Activated CD4-positive, alpha-beta T cell treated with anti-CD3 and anti-CD28 coated beads, Interleukin-2, amount 10 ng/mL, durations not matched to agents 7 days and 5 days (primary cell): ENCODE measurements at regions not wholly inside any gene's neighbourhood (a gene's known extent, or its start where the extent isn't known, plus 50 kb on each side); places are given as distances from the start of the nearest gene placed in this dataset.
"Not testable (repeated sequence)": the region's sequence is repeated elsewhere in the genome, so short reads cannot be mapped to it uniquely, and the experiment has no call there.

Experiments used
- CTCF ChIA-PET: fragments of 350-600 bp; sonication (Branson Sonifier 250); formaldehyde crosslinking; loops from one replicate; lab custom pipeline; 2021; ENCODE audit warnings: antibody characterized with exemption; lab: Charles Lee
- POLR2A ChIA-PET: fragments of 350-600 bp; sonication (Branson Sonifier 250); formaldehyde crosslinking; loops from one replicate; lab custom pipeline; 2021; ENCODE audit warnings: antibody characterized with exemption; lab: Charles Lee
- DNase-seq: peaks from one replicate; pipeline ENCODE4 v3.0.0-alpha.2; 2020
- H3K27ac Mint-ChIP-seq: one replicate; pipeline ENCODE4 v1.8.0; 2021; ENCODE audit warnings: mild to moderate bottlenecking, moderate library complexity, mixed read lengths
- H3K27me3 Mint-ChIP-seq: one replicate; pipeline ENCODE4 v1.8.0; 2021; ENCODE audit warnings: mixed read lengths
- H3K36me3 Mint-ChIP-seq: one replicate; pipeline ENCODE4 v1.8.0; 2021; ENCODE audit warnings: low read depth, mixed read lengths
- H3K4me1 Mint-ChIP-seq: one replicate; pipeline ENCODE4 v1.8.0; 2021; ENCODE audit warnings: mixed read lengths
- H3K4me3 Mint-ChIP-seq: one replicate; pipeline ENCODE4 v1.8.0; 2021; ENCODE audit warnings: mild to moderate bottlenecking, moderate library complexity, mixed read lengths
- H3K9me3 Mint-ChIP-seq: one replicate; pipeline ENCODE4 v1.8.0; 2021; ENCODE audit warnings: mixed read lengths

DNA sequence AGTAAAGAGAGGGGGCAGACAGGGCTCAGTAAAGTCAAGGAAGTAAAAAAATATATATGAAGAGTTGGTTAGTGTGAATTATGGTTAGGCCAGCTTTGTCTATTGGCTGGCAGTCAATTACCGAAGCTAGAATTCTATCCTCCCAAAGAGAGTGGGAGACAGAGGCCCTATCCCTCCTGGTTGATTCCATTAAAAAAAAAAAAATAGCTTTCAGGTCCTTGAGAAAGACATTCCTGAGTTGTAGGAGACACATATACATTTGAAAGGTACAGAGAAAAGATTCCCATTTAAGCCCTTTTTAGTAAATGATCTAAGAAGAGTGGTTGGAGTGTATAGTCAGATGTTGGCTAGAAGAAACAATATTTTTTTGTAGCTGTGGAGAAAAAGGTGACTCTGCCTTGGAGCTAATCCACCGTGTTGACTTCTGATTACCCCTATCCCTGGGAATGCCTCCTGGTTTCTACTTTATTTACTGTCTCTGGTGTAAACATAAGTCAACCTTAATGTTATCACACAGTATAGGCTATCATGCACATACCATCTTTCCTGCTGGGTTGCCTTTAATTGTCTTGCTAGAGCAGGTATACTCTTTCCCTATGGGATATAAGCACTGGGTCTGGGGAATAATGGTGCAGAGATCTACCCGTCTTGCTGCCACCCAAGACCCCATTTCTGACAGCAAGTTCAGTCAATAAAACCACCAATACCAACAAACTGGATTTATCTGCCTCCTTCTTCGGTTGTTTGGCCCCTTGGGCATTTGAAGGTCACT is 859.9 kb upstream of the ATXN7L3B start:
- DNase-seq: no peak
- no peaks in the 10 kb centered on the region for H3K36me3 Mint-ChIP-seq
- ChIA-PET CTCF (no interaction called here), POLR2A (no interaction called here)
- H3K4me3 Mint-ChIP-seq: no peak overlapping the region
- H3K4me1 Mint-ChIP-seq: no peaks in the 10 kb centered on the region
- peaks cover 1% of the 10 kb centered on the region for H3K9me3 Mint-ChIP-seq
- H3K27me3 Mint-ChIP-seq: no peaks in the 10 kb centered on the region
- H3K27ac Mint-ChIP-seq: no peak overlapping the region

DNA sequence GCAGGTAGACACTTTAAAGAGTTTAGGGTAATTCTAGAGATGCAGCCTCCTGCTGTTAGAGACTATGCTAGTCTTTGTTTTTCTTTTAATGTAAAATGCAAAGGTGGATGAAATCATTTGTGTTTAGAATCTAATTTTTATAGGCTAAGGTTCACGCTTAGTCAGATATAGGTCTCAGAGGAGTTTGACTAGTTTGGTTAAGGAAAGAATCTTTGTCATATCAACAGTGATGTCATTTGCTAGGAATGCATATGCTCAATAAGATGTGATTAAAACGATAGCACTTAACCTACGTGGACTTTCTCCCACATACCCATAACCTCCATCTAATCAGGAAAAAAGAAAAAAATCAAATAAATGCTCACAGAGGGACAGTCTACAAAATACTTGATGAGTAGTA is 859.3 kb upstream of the ATXN7L3B start:
- Mint-ChIP-seq H3K9me3 (peaks cover 1% of the 10 kb centered on the region), H3K4me3 (no peak overlapping the region), H3K4me1 (no peaks in the 10 kb centered on the region), H3K27me3 (no peaks in the 10 kb centered on the region), H3K36me3 (no peaks in the 10 kb centered on the region), H3K27ac (no peak overlapping the region)
- ChIA-PET CTCF (no interaction called here), POLR2A (no interaction called here)
- no peak for DNase-seq

DNA sequence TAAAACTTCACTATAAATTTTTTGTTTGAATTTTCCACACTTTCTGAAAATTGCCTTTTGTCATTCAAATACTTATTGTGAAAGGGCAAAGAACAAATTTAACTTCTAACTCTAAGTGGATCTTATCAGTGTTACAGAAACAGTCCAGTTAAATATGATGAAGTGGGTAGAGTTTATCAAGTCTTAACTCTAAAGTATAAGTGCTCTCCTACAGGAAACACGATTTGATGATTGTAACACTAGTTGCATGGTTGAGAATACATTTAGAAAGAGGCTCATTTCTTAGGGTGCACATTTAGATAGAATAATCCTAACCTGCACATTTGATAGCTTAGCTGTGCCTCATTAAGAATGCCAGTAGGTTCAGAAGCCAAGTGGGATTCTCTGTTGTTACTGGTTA is 838.3 kb upstream of the ATXN7L3B start:
- Mint-ChIP-seq H3K36me3 (no peaks in the 10 kb centered on the region), H3K4me3 (no peak overlapping the region), H3K27ac (no peak overlapping the region), H3K4me1 (no peaks in the 10 kb centered on the region), H3K27me3 (no peaks in the 10 kb centered on the region), H3K9me3 (peaks cover 2% of the 10 kb centered on the region)
- CTCF ChIA-PET: no interaction called here
- no peak for DNase-seq
- POLR2A ChIA-PET: no interaction called here

DNA sequence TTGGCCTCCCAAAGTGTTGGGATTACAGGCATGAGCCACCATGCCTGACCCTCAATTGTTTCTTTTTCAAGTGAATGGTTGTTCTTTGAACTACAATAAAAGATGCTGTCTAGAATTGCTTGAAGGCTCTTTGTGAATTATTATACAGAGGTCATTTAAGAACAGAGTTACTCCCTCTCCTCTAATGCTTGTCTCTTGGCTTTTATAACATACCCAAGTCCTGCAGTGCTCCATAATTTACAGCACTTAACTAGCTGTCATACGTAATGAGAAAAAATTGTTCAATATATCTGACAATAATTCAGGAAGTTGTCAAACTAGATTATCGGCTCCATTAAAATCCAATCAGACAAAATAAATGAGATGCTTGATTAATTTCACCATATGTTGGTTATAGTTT is 823.0 kb upstream of the ATXN7L3B start:
- no peaks in the 10 kb centered on the region for H3K27me3 Mint-ChIP-seq
- no peak overlapping the region for H3K27ac Mint-ChIP-seq
- ChIA-PET POLR2A (no interaction called here), CTCF (no interaction called here)
- no peak for DNase-seq
- no peaks in the 10 kb centered on the region for H3K4me1 Mint-ChIP-seq
- no peaks in the 10 kb centered on the region for H3K36me3 Mint-ChIP-seq
- no peak overlapping the region for H3K4me3 Mint-ChIP-seq
- H3K9me3 Mint-ChIP-seq: no peaks in the 10 kb centered on the region

DNA sequence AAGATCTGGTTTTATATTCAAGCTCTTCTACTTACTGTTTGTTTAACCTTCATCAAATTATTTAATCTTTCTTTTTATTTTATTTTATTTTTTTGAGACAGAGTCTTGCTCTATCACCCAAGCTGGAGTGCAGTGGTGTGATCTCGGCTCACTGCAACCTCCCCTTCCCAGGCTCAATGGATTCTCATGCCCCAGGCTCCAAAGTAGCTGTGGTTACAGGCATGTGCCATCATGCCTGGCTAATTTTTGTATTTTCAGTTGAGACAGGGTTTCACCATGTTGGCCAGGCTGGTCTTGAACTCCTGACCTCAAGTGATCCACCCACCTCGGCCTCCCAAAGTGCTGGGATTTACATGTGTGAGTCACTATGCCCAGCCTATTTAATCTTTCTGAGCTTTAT is 821.5 kb upstream of the ATXN7L3B start:
- H3K4me1 Mint-ChIP-seq, H3K27ac Mint-ChIP-seq, H3K27me3 Mint-ChIP-seq, H3K4me3 Mint-ChIP-seq, CTCF ChIA-PET, DNase-seq, H3K36me3 Mint-ChIP-seq, H3K9me3 Mint-ChIP-seq, POLR2A ChIA-PET: not testable (repeated sequence)

DNA sequence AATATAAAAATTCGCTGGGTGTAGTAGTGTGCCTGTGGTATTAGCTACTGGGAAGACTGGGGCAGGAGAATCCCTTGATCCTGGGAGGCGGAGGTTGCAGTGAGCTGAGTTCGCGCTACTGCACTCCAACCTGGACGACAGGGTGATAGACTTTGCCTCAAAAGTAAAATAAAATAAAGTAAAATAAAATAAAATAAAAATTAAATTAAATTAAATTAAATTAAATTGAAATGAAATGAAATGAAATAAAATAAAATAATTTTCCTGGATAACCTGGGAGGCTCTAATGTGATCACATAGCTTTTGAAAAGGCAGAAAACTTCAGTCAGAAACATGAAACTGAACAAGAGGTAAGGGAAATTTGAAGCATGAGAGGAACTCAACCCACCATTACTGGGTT is 818.4 kb upstream of the ATXN7L3B start:
- H3K36me3 Mint-ChIP-seq: no peaks in the 10 kb centered on the region
- H3K27me3 Mint-ChIP-seq: no peaks in the 10 kb centered on the region
- no peaks in the 10 kb centered on the region for H3K4me1 Mint-ChIP-seq
- H3K4me3 Mint-ChIP-seq: no peak overlapping the region
- H3K27ac Mint-ChIP-seq: no peak overlapping the region
- CTCF ChIA-PET: no interaction called here
- POLR2A ChIA-PET: no interaction called here
- DNase-seq: no peak
- H3K9me3 Mint-ChIP-seq: peaks cover 2% of the 10 kb centered on the region

DNA sequence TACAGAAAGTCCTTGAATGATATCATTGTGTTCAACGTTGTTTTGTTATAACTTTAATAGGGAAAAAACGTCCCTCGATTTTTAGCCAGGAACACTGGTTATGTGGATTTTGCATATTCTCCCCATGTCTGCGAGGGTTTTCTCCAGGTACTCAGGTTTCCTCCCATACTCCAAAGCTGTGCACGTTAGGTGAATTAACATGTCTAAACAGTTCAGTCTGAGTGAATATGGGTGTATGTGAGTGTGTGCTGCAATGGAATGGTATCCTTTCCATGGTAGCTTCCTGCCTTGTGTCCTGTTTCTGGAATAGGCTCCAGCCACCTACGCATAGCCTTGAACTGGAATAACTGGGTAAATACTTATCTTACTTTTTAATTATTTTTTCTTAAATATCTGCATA is 810.8 kb upstream of the ATXN7L3B start:
- CTCF ChIA-PET: no interaction called here
- no peaks in the 10 kb centered on the region for H3K4me1 Mint-ChIP-seq
- peaks cover 2% of the 10 kb centered on the region for H3K9me3 Mint-ChIP-seq
- no peaks in the 10 kb centered on the region for H3K27me3 Mint-ChIP-seq
- no peak overlapping the region for H3K4me3 Mint-ChIP-seq
- H3K27ac Mint-ChIP-seq: no peak overlapping the region
- DNase-seq: no peak
- H3K36me3 Mint-ChIP-seq: no peaks in the 10 kb centered on the region
- POLR2A ChIA-PET: no interaction called here

DNA sequence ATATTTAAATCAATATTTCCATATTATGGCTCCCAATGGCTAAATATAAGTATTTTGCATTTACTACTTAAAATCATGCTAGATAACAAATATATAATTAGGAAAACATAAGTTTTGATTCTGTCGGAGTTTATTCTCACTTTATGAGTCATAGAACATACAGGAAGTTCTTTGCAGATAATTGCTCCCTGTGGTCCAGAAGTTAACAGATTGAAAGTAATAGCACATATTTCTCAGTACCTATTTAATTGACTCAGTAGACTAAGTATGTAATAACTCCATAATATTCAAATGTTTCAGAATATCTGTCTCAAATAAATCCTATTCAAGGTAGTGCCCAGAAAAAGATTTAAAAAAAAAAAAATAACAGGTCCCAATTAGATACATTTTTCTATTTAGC is 806.0 kb upstream of the ATXN7L3B start:
- H3K36me3 Mint-ChIP-seq: no peaks in the 10 kb centered on the region
- no peak overlapping the region for H3K4me3 Mint-ChIP-seq
- no peaks in the 10 kb centered on the region for H3K9me3 Mint-ChIP-seq
- ChIA-PET CTCF (interaction anchor here (0.6 kb wide), 1 partner anchor 68 kb away, joined by 3 read pairs; no protein-coding TSS in a partner anchor), POLR2A (no interaction called here)
- H3K4me1 Mint-ChIP-seq: no peaks in the 10 kb centered on the region
- H3K27me3 Mint-ChIP-seq: no peaks in the 10 kb centered on the region
- DNase-seq: no peak
- H3K27ac Mint-ChIP-seq: no peak overlapping the region

DNA sequence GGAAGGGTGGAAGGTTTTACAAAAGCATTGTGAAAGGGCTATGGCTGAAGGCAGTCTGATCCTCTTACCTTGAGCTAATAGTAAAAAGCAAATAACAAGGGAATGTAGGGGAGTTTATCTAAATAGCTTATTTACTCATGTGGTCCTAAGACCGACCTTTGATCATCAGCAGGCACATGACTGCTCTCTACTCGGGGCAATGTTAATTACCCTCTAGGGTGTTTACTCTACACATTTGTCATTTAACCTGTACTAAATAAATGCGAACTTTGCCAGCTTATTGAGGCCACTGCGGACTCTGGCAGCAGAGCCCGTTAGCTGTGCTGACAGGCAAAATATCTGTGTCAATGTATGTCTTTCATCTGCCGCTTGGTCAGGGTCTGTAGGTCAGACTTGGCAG is 768.3 kb upstream of the ATXN7L3B start:
- no peak for DNase-seq
- Mint-ChIP-seq H3K4me1 (no peaks in the 10 kb centered on the region), H3K4me3 (no peak overlapping the region), H3K36me3 (no peaks in the 10 kb centered on the region), H3K27ac (no peak overlapping the region), H3K27me3 (no peaks in the 10 kb centered on the region), H3K9me3 (peaks cover 8% of the 10 kb centered on the region)
- ChIA-PET POLR2A (no interaction called here), CTCF (no interaction called here)

DNA sequence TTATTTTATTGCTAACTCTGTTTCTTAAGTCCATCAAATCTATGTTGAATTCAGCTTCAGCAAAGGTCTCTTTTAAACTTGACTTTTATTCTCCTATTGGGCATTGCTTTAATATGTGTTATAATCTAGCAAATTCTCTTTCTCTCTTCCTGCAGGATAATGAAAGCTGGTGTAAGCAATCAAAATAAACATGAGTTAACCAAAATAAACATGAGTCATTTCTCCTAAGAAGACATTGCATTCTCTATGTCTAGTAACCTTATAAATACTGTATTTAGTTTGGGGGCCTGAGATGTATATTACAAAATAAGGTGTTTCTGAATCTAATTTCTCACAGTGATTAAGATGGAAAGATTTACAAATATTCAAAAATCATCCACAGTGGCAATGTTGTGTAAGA is 739.1 kb upstream of the ATXN7L3B start:
- ChIA-PET CTCF (no interaction called here), POLR2A (no interaction called here)
- Mint-ChIP-seq H3K9me3 (peaks cover 7% of the 10 kb centered on the region), H3K4me3 (no peak overlapping the region), H3K4me1 (no peaks in the 10 kb centered on the region), H3K27ac (no peak overlapping the region), H3K27me3 (no peaks in the 10 kb centered on the region), H3K36me3 (no peaks in the 10 kb centered on the region)
- DNase-seq: no peak

DNA sequence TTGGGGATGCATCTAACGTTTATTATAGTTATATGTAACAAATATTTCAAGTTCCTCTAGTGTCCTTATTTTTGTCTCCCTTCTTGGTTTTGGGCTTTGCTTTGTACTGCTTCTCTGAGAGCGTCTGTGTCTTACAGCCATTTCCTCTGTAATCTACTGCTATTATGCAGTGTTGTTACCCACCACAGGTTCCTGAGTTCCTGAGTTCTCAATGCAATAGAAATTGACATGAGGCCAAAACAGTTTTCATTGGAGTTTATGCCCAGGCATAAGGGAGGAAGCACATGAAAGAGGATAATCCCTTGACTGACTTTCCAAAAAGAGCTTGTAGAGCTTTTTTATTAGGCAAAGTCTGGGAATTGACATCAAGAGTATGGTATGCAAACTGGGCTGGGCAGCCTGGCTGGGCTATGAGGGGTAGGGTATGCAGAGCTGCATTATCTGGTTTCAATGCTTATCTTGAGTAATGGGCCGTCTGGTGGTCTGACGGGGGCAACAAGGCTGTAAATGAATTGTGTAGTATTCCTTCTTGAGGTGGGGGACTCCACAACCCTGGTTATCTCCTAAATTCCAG is 722.5 kb upstream of the ATXN7L3B start:
- H3K4me1 Mint-ChIP-seq: no peaks in the 10 kb centered on the region
- no peaks in the 10 kb centered on the region for H3K27me3 Mint-ChIP-seq
- peaks cover 2% of the 10 kb centered on the region for H3K9me3 Mint-ChIP-seq
- H3K27ac Mint-ChIP-seq: no peak overlapping the region
- no peaks in the 10 kb centered on the region for H3K36me3 Mint-ChIP-seq
- no peak for DNase-seq
- CTCF ChIA-PET: no interaction called here
- POLR2A ChIA-PET: no interaction called here
- no peak overlapping the region for H3K4me3 Mint-ChIP-seq

DNA sequence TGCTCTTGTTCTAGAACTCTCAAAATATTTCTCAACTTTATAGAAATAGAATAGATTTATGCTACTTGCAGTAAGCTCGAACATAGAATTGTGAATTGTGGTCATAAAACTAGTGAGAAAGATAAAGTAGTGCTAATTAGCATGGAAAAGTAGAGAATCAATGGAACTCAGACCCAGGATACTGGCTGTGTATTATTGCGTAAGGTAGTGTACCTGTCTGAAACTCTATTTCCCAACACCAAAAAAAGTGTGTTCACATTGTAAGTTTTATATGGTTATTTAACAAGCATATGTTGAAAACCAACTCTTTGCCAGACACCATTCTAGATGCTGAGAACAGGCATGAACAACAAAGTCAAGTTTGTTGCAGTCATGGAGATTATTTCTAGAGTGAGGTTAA is 720.5 kb upstream of the ATXN7L3B start:
- DNase-seq: no peak
- no peaks in the 10 kb centered on the region for H3K4me1 Mint-ChIP-seq
- ChIA-PET CTCF (no interaction called here), POLR2A (no interaction called here)
- H3K27me3 Mint-ChIP-seq: no peaks in the 10 kb centered on the region
- H3K36me3 Mint-ChIP-seq: no peaks in the 10 kb centered on the region
- H3K9me3 Mint-ChIP-seq: peaks cover 2% of the 10 kb centered on the region
- no peak overlapping the region for H3K27ac Mint-ChIP-seq
- no peak overlapping the region for H3K4me3 Mint-ChIP-seq

DNA sequence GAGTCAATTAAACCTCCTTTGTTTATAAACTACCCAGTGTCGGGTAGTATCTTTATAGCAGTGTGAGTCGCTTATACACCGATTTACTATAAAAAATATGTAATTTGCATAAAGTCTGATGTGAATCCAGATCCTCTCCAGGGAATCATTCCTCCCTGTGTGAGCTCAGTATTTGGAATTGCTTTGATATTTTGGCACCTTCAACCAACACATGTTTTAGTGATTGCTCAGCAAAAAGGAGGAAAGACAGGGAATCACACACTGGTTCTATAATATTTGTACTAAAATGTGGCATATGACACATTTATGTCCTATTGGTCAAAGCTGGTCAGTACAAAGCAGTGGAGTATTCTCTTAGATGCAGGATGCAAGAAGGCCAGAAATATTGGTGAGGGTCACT is 703.9 kb upstream of the ATXN7L3B start:
- DNase-seq: no peak
- H3K36me3 Mint-ChIP-seq: no peaks in the 10 kb centered on the region
- ChIA-PET POLR2A (no interaction called here), CTCF (no interaction called here)
- no peak overlapping the region for H3K27ac Mint-ChIP-seq
- no peaks in the 10 kb centered on the region for H3K4me1 Mint-ChIP-seq
- H3K9me3 Mint-ChIP-seq: no peaks in the 10 kb centered on the region
- H3K27me3 Mint-ChIP-seq: no peaks in the 10 kb centered on the region
- H3K4me3 Mint-ChIP-seq: no peak overlapping the region

DNA sequence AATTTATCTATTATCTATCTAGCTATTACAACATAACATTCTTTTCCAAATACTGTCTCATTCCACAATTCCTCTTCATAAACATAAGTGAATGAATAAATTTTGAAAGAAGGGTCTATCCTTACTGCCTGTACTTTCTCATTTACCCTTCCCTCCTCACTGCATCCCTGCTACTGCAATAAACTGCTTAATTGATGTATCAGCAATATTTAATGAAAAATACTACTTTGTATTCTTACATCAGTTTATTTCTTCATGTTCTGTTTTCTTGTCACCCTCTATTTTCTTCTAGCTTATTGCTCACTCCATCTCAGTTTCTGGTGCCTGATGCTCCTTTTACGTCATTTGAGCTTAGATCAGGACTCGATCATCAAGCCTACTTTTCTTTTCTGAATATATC is 695.7 kb upstream of the ATXN7L3B start:
- Mint-ChIP-seq H3K4me1 (no peaks in the 10 kb centered on the region), H3K27ac (no peak overlapping the region), H3K9me3 (no peaks in the 10 kb centered on the region), H3K4me3 (no peak overlapping the region), H3K36me3 (no peaks in the 10 kb centered on the region), H3K27me3 (no peaks in the 10 kb centered on the region)
- ChIA-PET POLR2A (no interaction called here), CTCF (no interaction called here)
- DNase-seq: no peak
